Neural cell (in vitro differentiated cells): ENCODE measurements at regions not wholly inside any gene's neighbourhood (a gene's known extent, or its start where the extent isn't known, plus 50 kb on each side); places are given as distances from the start of the nearest gene placed in this dataset.

Source experiments
- H2AFZ ChIP-seq: fragments of 200-600, 300-800 bp; sonication (generic), shearing (Covaris generic); 2 replicates; pipeline ENCODE4 v1.6.0; 2014; ENCODE audit warnings: low read depth, mild to moderate bottlenecking, antibody characterized with exemption, low read length, moderate library complexity
- H3F3A ChIP-seq: fragments of 200-600 bp; shearing (Covaris generic); 2 replicates; pipeline ENCODE4 v1.6.1; 2016; ENCODE audit warnings: mild to moderate bottlenecking, moderate library complexity, mixed read lengths, antibody characterized with exemption, low read length; ENCODE audit not compliant: insufficient read depth, poor library complexity, severe bottlenecking
- H3K27ac ChIP-seq: fragments of 200-600, 300-800 bp; sonication (generic), shearing (Covaris generic); 2 replicates; pipeline ENCODE4 v1.5.1; 2014; ENCODE audit warnings: mild to moderate bottlenecking, low read length, moderate library complexity
- H3K27me3 ChIP-seq: fragments of 300-800, 200-600 bp; sonication (generic), shearing (Covaris generic); 2 replicates; pipeline ENCODE4 v1.6.0; 2014; ENCODE audit warnings: mild to moderate bottlenecking, low read depth, low read length, moderate library complexity; ENCODE audit not compliant: insufficient read depth
- H3K36me3 ChIP-seq: fragments of 300-800, 200-600 bp; sonication (generic), shearing (Covaris generic); 2 replicates; pipeline ENCODE4 v1.5.1; 2014; ENCODE audit warnings: mild to moderate bottlenecking, antibody characterized with exemption, low read length, moderate library complexity; ENCODE audit not compliant: insufficient read depth
- H3K4me2 ChIP-seq: fragments of 300-800, 200-600 bp; sonication (generic), shearing (Covaris generic); 2 replicates; pipeline ENCODE4 v1.6.0; 2014; ENCODE audit warnings: mild to moderate bottlenecking, low read length
- H3K4me3 ChIP-seq: fragments of 300-800, 200-600 bp; sonication (generic), shearing (Covaris generic); 2 replicates; pipeline ENCODE4 v1.5.1; 2014; ENCODE audit warnings: mild to moderate bottlenecking, low read length, moderate library complexity
- H3K79me2 ChIP-seq: fragments of 200-600 bp; shearing (Covaris generic); replicated peaks from 2 replicates; pipeline ENCODE4 v1.6.0; 2014; ENCODE audit warnings: mild to moderate bottlenecking, low read length, moderate library complexity; ENCODE audit not compliant: insufficient read depth
- H3K9ac ChIP-seq: fragments of 300-800, 200-600 bp; sonication (generic), shearing (Covaris generic); 2 replicates; pipeline ENCODE4 v1.6.1; 2016; ENCODE audit warnings: mild to moderate bottlenecking, low read length, mixed read lengths
- H3K9me2 ChIP-seq: fragments of 200-600 bp; shearing (Covaris generic); 2 replicates; pipeline ENCODE4 v1.6.1; 2016; ENCODE audit warnings: mild to moderate bottlenecking, low read length, mixed read lengths; ENCODE audit not compliant: insufficient read depth
- H3K9me3 ChIP-seq: fragments of 200-600, 300-800 bp; sonication (generic), shearing (Covaris generic); 2 replicates; pipeline ENCODE4 v1.6.1; 2016; ENCODE audit warnings: mild to moderate bottlenecking, mixed run types, low read length, moderate library complexity, mixed read lengths
- H4K20me1 ChIP-seq: fragments of 200-600 bp; shearing (Covaris generic); 2 replicates; pipeline ENCODE4 v1.6.1; 2016; ENCODE audit warnings: mild to moderate bottlenecking, mixed run types; ENCODE audit not compliant: insufficient read depth
- CTCF ChIP-seq: fragments of 450-650 bp; IDR thresholded peaks from 2 replicates; pipeline ENCODE4 v1.5.1; 2014; ENCODE audit warnings: antibody characterized with exemption, mild to moderate bottlenecking, moderate library complexity; ENCODE audit not compliant: poor library complexity, severe bottlenecking
- EP300 ChIP-seq: fragments of 450-650 bp; conservative IDR thresholded peaks from 2 replicates; pipeline ENCODE4 v1.6.1; 2014; ENCODE audit warnings: antibody characterized with exemption, mild to moderate bottlenecking, moderate library complexity; ENCODE audit not compliant: poor library complexity, severe bottlenecking
- EZH2 ChIP-seq: fragments of 200-600, 300-800 bp; shearing (Covaris generic), sonication (generic); IDR thresholded peaks from 2 replicates; pipeline ENCODE4 v1.6.1; 2014; ENCODE audit warnings: antibody characterized with exemption, low read length, borderline replicate concordance, mild to moderate bottlenecking; ENCODE audit not compliant: insufficient read depth, poor library complexity, severe bottlenecking
- MXI1 ChIP-seq: fragments of 450-650 bp; conservative IDR thresholded peaks from 2 replicates; pipeline ENCODE4 v1.6.1; 2014; ENCODE audit warnings: antibody characterized with exemption, mild to moderate bottlenecking; ENCODE audit not compliant: poor library complexity, severe bottlenecking
- POLR2AphosphoS5 ChIP-seq: IDR thresholded peaks from 2 replicates; pipeline ENCODE4 v1.6.1; 2012
- RAD21 ChIP-seq: fragments of 450-650 bp; conservative IDR thresholded peaks from 2 replicates; pipeline ENCODE4 v1.6.1; 2014; ENCODE audit warnings: antibody characterized with exemption, mild to moderate bottlenecking, moderate library complexity
- REST ChIP-seq: IDR thresholded peaks from 2 replicates; pipeline ENCODE4 v1.6.1; 2012; ENCODE audit warnings: borderline replicate concordance
- SMC3 ChIP-seq: fragments of 450-650 bp; conservative IDR thresholded peaks from 2 replicates; pipeline ENCODE4 v1.6.1; 2014; ENCODE audit warnings: antibody characterized with exemption, mild to moderate bottlenecking, moderate library complexity; ENCODE audit not compliant: poor library complexity
- TAF1 ChIP-seq: IDR thresholded peaks from 2 replicates; pipeline ENCODE4 v1.6.1; 2012; ENCODE audit warnings: low read depth

- H3K9ac ChIP-seq = no peak overlapping the region
- H3K9me3 ChIP-seq = no peaks in the 10 kb centered on the region
- H4K20me1 ChIP-seq = no peaks in the 10 kb centered on the region
- H3K4me2 ChIP-seq = no peak overlapping the region
- no peaks in the 10 kb centered on the region for H3K9me2 ChIP-seq
- no peak for TF ChIP-seq RAD21
- TF ChIP-seq EP300 = no peak
- no peak for TF ChIP-seq MXI1
- TF ChIP-seq EZH2 = no peak
- TF ChIP-seq TAF1 = no peak
- TF ChIP-seq CTCF = no peak
- TF ChIP-seq REST = no peak
- TF ChIP-seq SMC3 = no peak
- TF ChIP-seq POLR2AphosphoS5 = no peak
- H3K4me3 ChIP-seq = no peak overlapping the region
- no peaks in the 10 kb centered on the region for H3K36me3 ChIP-seq
- H3K27me3 ChIP-seq = no peaks in the 10 kb centered on the region
- H3F3A ChIP-seq = no peaks in the 10 kb centered on the region
- no peak overlapping the region for H3K27ac ChIP-seq
- no peak overlapping the region for H2AFZ ChIP-seq
- H3K79me2 ChIP-seq = no peaks in the 10 kb centered on the region
Measured at GRCh38 chr13:97131447-97131846, 90.7 kb upstream of the MBNL2 start.

GRCh38 chr13:97133554-97133953, 88.6 kb upstream of the MBNL2 start:
- TF ChIP-seq TAF1 (no peak), REST (no peak), RAD21 (no peak)
- Histone ChIP-seq H3K27ac (no peak overlapping the region), H3K9me2 (no peaks in the 10 kb centered on the region), H3K79me2 (no peaks in the 10 kb centered on the region), H2AFZ (no peak overlapping the region), H3K9ac (no peak overlapping the region), H4K20me1 (no peaks in the 10 kb centered on the region), H3K4me2 (no peak overlapping the region), H3F3A (no peaks in the 10 kb centered on the region), H3K4me3 (no peak overlapping the region), H3K9me3 (no peaks in the 10 kb centered on the region), H3K27me3 (no peaks in the 10 kb centered on the region), H3K36me3 (no peaks in the 10 kb centered on the region)
